ENCODE measurements at regions not wholly inside any gene's neighbourhood (a gene's known extent, or its start where the extent isn't known, plus 50 kb on each side); places are given as distances from the start of the nearest gene placed in this dataset.
A peak's percentile ranks its signal among the peaks of the same experiment; 100 is the strongest.

DNA sequence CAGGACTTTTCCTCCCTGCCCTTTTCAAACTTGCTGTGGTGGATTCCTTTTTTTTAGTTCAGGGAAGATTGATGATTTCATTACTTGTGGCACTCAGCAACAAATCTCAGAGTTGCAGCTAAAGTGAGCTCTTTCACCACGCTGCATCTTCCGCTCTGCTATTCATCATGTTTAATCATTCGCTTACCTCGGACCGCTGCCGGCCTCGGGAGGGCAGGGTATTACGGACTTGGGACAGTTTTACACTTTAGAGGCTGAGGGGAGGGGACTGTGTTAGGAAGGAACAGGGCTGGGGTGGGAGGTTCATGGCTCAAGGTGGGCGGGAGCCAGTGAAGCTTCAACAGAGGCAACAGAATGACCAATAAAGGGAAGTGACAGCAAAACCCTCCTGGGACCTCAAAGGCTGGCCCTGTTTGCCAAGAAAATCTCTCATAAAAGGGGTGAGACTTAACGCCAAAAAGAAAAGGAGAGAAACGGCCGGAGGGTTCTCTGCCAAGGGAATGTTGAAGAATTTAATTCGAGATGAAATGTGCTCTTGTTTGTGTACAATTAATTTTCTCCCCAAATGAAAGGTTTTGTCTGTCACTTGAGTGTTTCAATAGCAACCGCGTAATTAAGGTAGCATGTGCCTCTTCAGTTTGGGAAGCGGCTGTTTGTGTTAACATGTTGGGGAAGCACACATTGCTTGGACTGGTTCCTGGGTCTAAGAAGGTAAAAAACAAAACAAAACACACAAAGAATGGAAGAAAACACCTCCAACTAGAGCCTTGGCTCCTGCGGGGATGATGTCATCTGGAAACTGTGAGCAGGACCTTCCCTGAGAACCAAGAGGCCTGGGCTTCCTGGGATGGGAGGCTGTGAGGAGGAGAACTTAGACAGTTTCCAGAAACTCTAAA is 72.5 kb upstream of the SULF2 start:
- H3K36me3 ChIP-seq (ENCODE audit: insufficient read depth, low read length): no peaks in the 10 kb centered on the region
- no peak overlapping the region for H2AFZ ChIP-seq (ENCODE audit: low read depth, low read length)
- H3K79me2 ChIP-seq (ENCODE audit: insufficient read depth, low read length): no peaks in the 10 kb centered on the region
- DNase-seq: no peak
- H3K4me3 ChIP-seq (ENCODE audit: low read depth in 1 of 2, low read length in 2 of 2): no peak overlapping the region
- no peak overlapping the region for H3K4me2 ChIP-seq (ENCODE audit: insufficient read depth, low read length)
- H3K9me3 ChIP-seq (ENCODE audit: insufficient read depth, low read length, severe bottlenecking): no peaks in the 10 kb centered on the region
- no peaks in the 10 kb centered on the region for H4K20me1 ChIP-seq (ENCODE audit: insufficient read depth, low read length)
- H3K27ac ChIP-seq (ENCODE audit: low read length): no peak overlapping the region
- H3K9ac ChIP-seq (ENCODE audit: low read depth, low read length): no peak overlapping the region
- no peaks in the 10 kb centered on the region for H3K4me1 ChIP-seq (ENCODE audit: insufficient read depth, low read length)
- TF ChIP-seq, protein P1, sequence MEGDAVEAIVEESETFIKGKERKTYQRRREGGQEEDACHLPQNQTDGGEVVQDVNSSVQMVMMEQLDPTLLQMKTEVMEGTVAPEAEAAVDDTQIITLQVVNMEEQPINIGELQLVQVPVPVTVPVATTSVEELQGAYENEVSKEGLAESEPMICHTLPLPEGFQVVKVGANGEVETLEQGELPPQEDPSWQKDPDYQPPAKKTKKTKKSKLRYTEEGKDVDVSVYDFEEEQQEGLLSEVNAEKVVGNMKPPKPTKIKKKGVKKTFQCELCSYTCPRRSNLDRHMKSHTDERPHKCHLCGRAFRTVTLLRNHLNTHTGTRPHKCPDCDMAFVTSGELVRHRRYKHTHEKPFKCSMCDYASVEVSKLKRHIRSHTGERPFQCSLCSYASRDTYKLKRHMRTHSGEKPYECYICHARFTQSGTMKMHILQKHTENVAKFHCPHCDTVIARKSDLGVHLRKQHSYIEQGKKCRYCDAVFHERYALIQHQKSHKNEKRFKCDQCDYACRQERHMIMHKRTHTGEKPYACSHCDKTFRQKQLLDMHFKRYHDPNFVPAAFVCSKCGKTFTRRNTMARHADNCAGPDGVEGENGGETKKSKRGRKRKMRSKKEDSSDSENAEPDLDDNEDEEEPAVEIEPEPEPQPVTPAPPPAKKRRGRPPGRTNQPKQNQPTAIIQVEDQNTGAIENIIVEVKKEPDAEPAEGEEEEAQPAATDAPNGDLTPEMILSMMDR (IDR thresholded peaks at IDR 0.05; ENCODE audit: borderline replicate concordance, extremely low read depth, low read length, poor library complexity, severe bottlenecking): no peak
- TF ChIP-seq EZH2 (IDR thresholded peaks at IDR 0.05; ENCODE audit: borderline replicate concordance, low read depth, low read length, severe bottlenecking): no peak
- H3K27me3 ChIP-seq (ENCODE audit: insufficient read depth, low read length, poor library complexity): no peaks in the 10 kb centered on the region
- ATAC-seq (ENCODE audit: insufficient read depth, low read depth): no peak

DNA sequence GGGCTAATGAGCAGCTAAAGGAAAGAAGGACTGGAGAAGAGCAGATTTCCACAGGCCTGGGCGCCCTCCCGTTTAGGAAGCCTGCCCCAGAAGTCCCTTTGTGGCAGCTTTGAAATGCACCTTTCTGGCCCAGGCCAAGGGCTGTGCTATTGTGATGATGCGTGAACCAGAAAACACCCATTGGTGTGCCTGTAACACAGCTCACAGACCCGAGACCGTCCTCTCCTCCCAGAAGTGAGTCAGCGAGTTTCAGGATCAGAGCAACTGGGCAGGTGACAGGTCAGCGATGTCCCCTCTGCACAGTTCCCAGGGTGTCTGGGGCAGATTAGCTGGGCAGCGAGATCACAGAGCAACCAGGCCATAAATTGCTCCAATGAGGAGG is 71.9 kb upstream of the SULF2 start:
- H3K4me2 ChIP-seq (ENCODE audit: insufficient read depth, low read length): no peak overlapping the region
- no peaks in the 10 kb centered on the region for H3K79me2 ChIP-seq (ENCODE audit: insufficient read depth, low read length)
- H3K9ac ChIP-seq (ENCODE audit: low read depth, low read length): no peak overlapping the region
- no peak for DNase-seq
- H3K4me3 ChIP-seq (ENCODE audit: low read depth in 1 of 2, low read length in 2 of 2): no peak overlapping the region
- no peak for ATAC-seq (ENCODE audit: insufficient read depth, low read depth)
- H3K4me1 ChIP-seq (ENCODE audit: insufficient read depth, low read length): no peaks in the 10 kb centered on the region
- no peaks in the 10 kb centered on the region for H3K9me3 ChIP-seq (ENCODE audit: insufficient read depth, low read length, severe bottlenecking)
- no peak overlapping the region for H3K27ac ChIP-seq (ENCODE audit: low read length)
- H3K36me3 ChIP-seq (ENCODE audit: insufficient read depth, low read length): no peaks in the 10 kb centered on the region
- no peaks in the 10 kb centered on the region for H4K20me1 ChIP-seq (ENCODE audit: insufficient read depth, low read length)
- H2AFZ ChIP-seq (ENCODE audit: low read depth, low read length): no peak overlapping the region
- H3K27me3 ChIP-seq (ENCODE audit: insufficient read depth, low read length, poor library complexity): no peaks in the 10 kb centered on the region
- TF ChIP-seq EZH2 (IDR thresholded peaks at IDR 0.05; ENCODE audit: borderline replicate concordance, low read depth, low read length, severe bottlenecking): no peak

DNA sequence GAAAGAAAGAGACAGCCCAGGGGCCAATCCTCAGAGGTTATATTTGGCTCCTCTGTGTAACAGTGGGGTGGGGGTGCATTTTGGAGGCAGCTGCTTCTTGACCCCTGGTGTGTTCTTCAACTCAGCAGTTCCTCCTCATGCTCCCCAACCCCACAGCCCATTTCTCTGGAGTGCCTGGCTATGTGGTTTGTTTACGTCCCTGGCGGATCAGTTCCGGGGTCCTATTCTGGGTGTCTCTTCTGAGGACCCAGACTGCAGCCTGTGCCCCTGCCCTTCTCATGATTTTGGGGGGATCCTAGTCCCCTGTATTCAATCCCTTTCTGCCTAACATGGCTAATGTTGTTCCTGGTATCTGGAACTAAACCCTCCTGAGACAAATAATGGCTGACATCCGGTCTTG is 70.5 kb upstream of the SULF2 start:
- Histone ChIP-seq H3K4me1 (ENCODE audit: insufficient read depth, low read length) (no peaks in the 10 kb centered on the region), H3K9ac (ENCODE audit: low read depth, low read length) (no peak overlapping the region), H3K4me2 (ENCODE audit: insufficient read depth, low read length) (no peak overlapping the region), H2AFZ (ENCODE audit: low read depth, low read length) (no peak overlapping the region), H4K20me1 (ENCODE audit: insufficient read depth, low read length) (no peaks in the 10 kb centered on the region), H3K27ac (ENCODE audit: low read length) (no peak overlapping the region), H3K27me3 (ENCODE audit: insufficient read depth, low read length, poor library complexity) (no peaks in the 10 kb centered on the region), H3K4me3 (ENCODE audit: low read depth in 1 of 2, low read length in 2 of 2) (no peak overlapping the region), H3K9me3 (ENCODE audit: insufficient read depth, low read length, severe bottlenecking) (no peaks in the 10 kb centered on the region), H3K36me3 (ENCODE audit: insufficient read depth, low read length) (no peaks in the 10 kb centered on the region), H3K79me2 (ENCODE audit: insufficient read depth, low read length) (no peaks in the 10 kb centered on the region)
- DNase-seq: no peak
- ATAC-seq (ENCODE audit: insufficient read depth, low read depth): no peak
- TF ChIP-seq EZH2 (IDR thresholded peaks at IDR 0.05; ENCODE audit: borderline replicate concordance, low read depth, low read length, severe bottlenecking): no peak
- TF ChIP-seq, protein P1 (IDR thresholded peaks at IDR 0.05; ENCODE audit: borderline replicate concordance, extremely low read depth, low read length, poor library complexity, severe bottlenecking): no peak

DNA sequence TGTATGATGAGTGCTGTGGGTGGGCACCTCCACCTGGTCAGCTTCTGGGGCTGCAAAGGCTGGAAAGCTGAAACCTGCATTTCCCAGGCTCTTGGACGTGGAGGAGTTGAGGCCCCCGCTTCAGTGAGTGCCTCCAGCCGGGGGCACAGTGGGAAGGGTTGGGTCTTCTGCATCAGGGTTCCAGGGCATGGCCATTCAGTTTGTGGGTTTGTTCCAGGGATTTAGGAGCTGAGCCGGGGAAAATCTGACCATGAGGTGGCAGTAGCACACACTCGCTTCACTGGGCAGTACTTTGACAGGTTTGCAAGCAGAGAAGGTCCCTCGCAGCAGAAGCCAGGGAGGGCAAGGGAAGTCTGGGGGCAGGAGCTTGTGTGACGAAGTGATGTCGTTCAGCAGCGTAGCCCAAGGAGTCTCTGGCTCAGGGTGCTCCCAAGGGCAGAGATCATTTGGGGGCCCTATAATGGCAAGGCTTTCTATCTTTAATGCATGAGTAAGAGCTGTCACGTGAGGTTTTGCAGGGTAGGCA is 69.5 kb upstream of the SULF2 start:
- no peaks in the 10 kb centered on the region for H3K36me3 ChIP-seq (ENCODE audit: insufficient read depth, low read length)
- H4K20me1 ChIP-seq (ENCODE audit: insufficient read depth, low read length): no peaks in the 10 kb centered on the region
- ATAC-seq (ENCODE audit: insufficient read depth, low read depth) (peak; percentile 58; the same call in 1 of the 3 replicates), DNase-seq (peak; percentile 39)
- no peak overlapping the region for H3K4me2 ChIP-seq (ENCODE audit: insufficient read depth, low read length)
- no peak overlapping the region for H3K9ac ChIP-seq (ENCODE audit: low read depth, low read length)
- H3K4me1 ChIP-seq (ENCODE audit: insufficient read depth, low read length): no peaks in the 10 kb centered on the region
- TF ChIP-seq, protein P1 (IDR thresholded peaks at IDR 0.05; ENCODE audit: borderline replicate concordance, extremely low read depth, low read length, poor library complexity, severe bottlenecking): peak; percentile 73
- TF ChIP-seq EZH2 (IDR thresholded peaks at IDR 0.05; ENCODE audit: borderline replicate concordance, low read depth, low read length, severe bottlenecking): no peak
- H3K27me3 ChIP-seq (ENCODE audit: insufficient read depth, low read length, poor library complexity): no peaks in the 10 kb centered on the region
- no peak overlapping the region for H3K4me3 ChIP-seq (ENCODE audit: low read depth in 1 of 2, low read length in 2 of 2)
- H3K9me3 ChIP-seq (ENCODE audit: insufficient read depth, low read length, severe bottlenecking): no peaks in the 10 kb centered on the region
- H3K79me2 ChIP-seq (ENCODE audit: insufficient read depth, low read length): no peaks in the 10 kb centered on the region
- H2AFZ ChIP-seq (ENCODE audit: low read depth, low read length): no peak overlapping the region
- no peak overlapping the region for H3K27ac ChIP-seq (ENCODE audit: low read length)
